Caco-2 (cell line): ENCODE measurements at regions not wholly inside any gene's neighbourhood (a gene's known extent, or its start where the extent isn't known, plus 50 kb on each side); places are given as distances from the start of the nearest gene placed in this dataset.

ENCODE experiments used
- BruUV-seq: library from RNA; stranded (reverse); fragments of 400-500 nt; replicated peaks from 2 replicates; lab custom pipeline; 2021; lab: Mats Ljungman, UMichigan
- CTCF ChIA-PET: fragments of 300-600 bp; sonication (Branson Sonifier 250); formaldehyde crosslinking; loops from one replicate; lab custom pipeline; 2022; ENCODE audit warnings: antibody characterized with exemption; lab: Charles Lee
- POLR2A ChIA-PET: fragments of 300-600 bp; sonication (Branson Sonifier 250); formaldehyde crosslinking; loops from one replicate; lab custom pipeline; 2022; ENCODE audit warnings: antibody characterized with exemption; lab: Charles Lee
- DNase-seq, 2 experiments: peaks; one replicate each; pipeline versions ENCODE4 v3.0.0 to v3.0.0-alpha.2; 2020 to 2022
- H3K27me3 ChIP-seq: replicated peaks from 2 replicates; pipeline ENCODE4 v1.6.0; 2011; ENCODE audit warnings: low read length; ENCODE audit not compliant: control insufficient read depth, insufficient read depth
- H3K36me3 ChIP-seq: 2 replicates; pipeline ENCODE4 v1.5.1; 2011; ENCODE audit warnings: low read length; ENCODE audit not compliant: control insufficient read depth, insufficient read depth
- H3K4me1 ChIP-seq: fragments of 250-450 bp; sonication (Bioruptor Pico); 2 replicates; pipeline ENCODE4 v1.5.1; 2020; ENCODE audit warnings: mild to moderate bottlenecking
- H3K4me3 ChIP-seq: 2 replicates; pipeline ENCODE4 v1.5.1; 2011; ENCODE audit warnings: low read depth, mild to moderate bottlenecking, control low read depth, low read length
- H3K9me3 ChIP-seq: fragments of 250-450 bp; sonication (Bioruptor Pico); 2 replicates; pipeline ENCODE4 v1.5.1; 2020; ENCODE audit warnings: mild to moderate bottlenecking, moderate library complexity
- H3K27ac Mint-ChIP-seq: one replicate; pipeline ENCODE4 v1.8.0; 2022; ENCODE audit warnings: mixed read lengths; ENCODE audit not compliant: unreplicated experiment
- H3K27me3 Mint-ChIP-seq: one replicate; pipeline ENCODE4 v1.8.0; 2022; ENCODE audit warnings: mixed read lengths; ENCODE audit not compliant: insufficient read depth, unreplicated experiment
- H3K36me3 Mint-ChIP-seq: one replicate; pipeline ENCODE4 v1.8.0; 2022; ENCODE audit warnings: mild to moderate bottlenecking, mixed read lengths; ENCODE audit not compliant: insufficient read depth, unreplicated experiment
- H3K4me1 Mint-ChIP-seq: one replicate; pipeline ENCODE4 v1.8.0; 2022; ENCODE audit warnings: low read depth, mixed read lengths; ENCODE audit not compliant: unreplicated experiment
- H3K4me3 Mint-ChIP-seq: one replicate; pipeline ENCODE4 v1.8.0; 2022; ENCODE audit warnings: mild to moderate bottlenecking, moderate library complexity, mixed read lengths; ENCODE audit not compliant: unreplicated experiment
- H3K9me3 Mint-ChIP-seq: one replicate; pipeline ENCODE4 v1.8.0; 2022; ENCODE audit warnings: mixed read lengths; ENCODE audit not compliant: unreplicated experiment
- intact Hi-C: fragments of 100-400 bp; cut with micrococcal nuclease; formaldehyde crosslinking; loops from one replicate; pipeline ENCODE4 v1.10.0; 2022; ENCODE audit not compliant: unreplicated experiment
- TF ChIP-seq, protein P1 (sequence below), 2 experiments: fragments of 200-600 bp in 1 of 2; IDR thresholded peaks; 1 replicate in 1 of 2; 2 replicates in 1 of 2; pipeline versions ENCODE4 v1.5.1 to v1.8.0; 2011 to 2022; ENCODE audit warnings: antibody characterized with exemption in 1 of 2, control low read depth in 1 of 2, inconsistent platforms in 1 of 2, low read depth in 1 of 2, low read length in 1 of 2, mild to moderate bottlenecking in 1 of 2, moderate library complexity in 1 of 2; ENCODE audit not compliant: insufficient read depth in 1 of 2, severe bottlenecking in 1 of 2, unreplicated experiment in 1 of 2

- Mint-ChIP-seq H3K4me3 (no peak overlapping the region), H3K36me3 (no peaks in the 10 kb centered on the region), H3K27ac (no peak overlapping the region), H3K27me3 (peaks cover 6% of the 10 kb centered on the region), H3K4me1 (no peaks in the 10 kb centered on the region), H3K9me3 (peaks cover 11% of the 10 kb centered on the region)
- Histone ChIP-seq H3K9me3 (no peaks in the 10 kb centered on the region), H3K4me3 (no peak overlapping the region), H3K4me1 (no peaks in the 10 kb centered on the region), H3K36me3 (no peaks in the 10 kb centered on the region), H3K27me3 (no peaks in the 10 kb centered on the region)
- no TSS peak for BruUV-seq
- no peak for DNase-seq
- ChIA-PET POLR2A (no interaction called here), CTCF (no interaction called here)
- TF ChIP-seq, protein P1, sequence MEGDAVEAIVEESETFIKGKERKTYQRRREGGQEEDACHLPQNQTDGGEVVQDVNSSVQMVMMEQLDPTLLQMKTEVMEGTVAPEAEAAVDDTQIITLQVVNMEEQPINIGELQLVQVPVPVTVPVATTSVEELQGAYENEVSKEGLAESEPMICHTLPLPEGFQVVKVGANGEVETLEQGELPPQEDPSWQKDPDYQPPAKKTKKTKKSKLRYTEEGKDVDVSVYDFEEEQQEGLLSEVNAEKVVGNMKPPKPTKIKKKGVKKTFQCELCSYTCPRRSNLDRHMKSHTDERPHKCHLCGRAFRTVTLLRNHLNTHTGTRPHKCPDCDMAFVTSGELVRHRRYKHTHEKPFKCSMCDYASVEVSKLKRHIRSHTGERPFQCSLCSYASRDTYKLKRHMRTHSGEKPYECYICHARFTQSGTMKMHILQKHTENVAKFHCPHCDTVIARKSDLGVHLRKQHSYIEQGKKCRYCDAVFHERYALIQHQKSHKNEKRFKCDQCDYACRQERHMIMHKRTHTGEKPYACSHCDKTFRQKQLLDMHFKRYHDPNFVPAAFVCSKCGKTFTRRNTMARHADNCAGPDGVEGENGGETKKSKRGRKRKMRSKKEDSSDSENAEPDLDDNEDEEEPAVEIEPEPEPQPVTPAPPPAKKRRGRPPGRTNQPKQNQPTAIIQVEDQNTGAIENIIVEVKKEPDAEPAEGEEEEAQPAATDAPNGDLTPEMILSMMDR (IDR thresholded peaks at IDR 0.05; ENCODE audit: insufficient read depth in 1 of 2, low read depth in 1 of 2, low read length in 1 of 2, severe bottlenecking in 1 of 2, unreplicated experiment in 1 of 2) = no peak
- intact Hi-C loops = no loop called here
Measured at GRCh38 chr6:170205126-170205525, 85.8 kb downstream of the DLL1 start.

GRCh38 chr6:170203212-170203611 is 87.7 kb downstream of the DLL1 start:
- intact Hi-C loops = no loop called here
- ChIA-PET POLR2A (no interaction called here), CTCF (no interaction called here)
- DNase-seq = no peak
- no peak overlapping the region for H3K4me3 Mint-ChIP-seq
- no peaks in the 10 kb centered on the region for H3K4me1 Mint-ChIP-seq
- peaks cover 10% of the 10 kb centered on the region for H3K27me3 Mint-ChIP-seq
- Histone ChIP-seq H3K4me1 (no peaks in the 10 kb centered on the region), H3K27me3 (no peaks in the 10 kb centered on the region), H3K4me3 (no peak overlapping the region), H3K9me3 (no peaks in the 10 kb centered on the region), H3K36me3 (no peaks in the 10 kb centered on the region)
- no peak overlapping the region for H3K27ac Mint-ChIP-seq
- TF ChIP-seq, protein P1 (IDR thresholded peaks at IDR 0.05; ENCODE audit: insufficient read depth in 1 of 2, low read depth in 1 of 2, low read length in 1 of 2, severe bottlenecking in 1 of 2, unreplicated experiment in 1 of 2) = no peak
- H3K9me3 Mint-ChIP-seq = peaks cover 11% of the 10 kb centered on the region
- no TSS peak for BruUV-seq
- no peaks in the 10 kb centered on the region for H3K36me3 Mint-ChIP-seq

GRCh38 chr6:170202416-170203135 is 88.3 kb downstream of the DLL1 start:
- no peaks in the 10 kb centered on the region for H3K27me3 ChIP-seq
- TF ChIP-seq, protein P1 (IDR thresholded peaks at IDR 0.05; ENCODE audit: insufficient read depth in 1 of 2, low read depth in 1 of 2, low read length in 1 of 2, severe bottlenecking in 1 of 2, unreplicated experiment in 1 of 2) = no peak
- Mint-ChIP-seq H3K4me3 (no peak overlapping the region), H3K27me3 (peaks cover 10% of the 10 kb centered on the region), H3K36me3 (no peaks in the 10 kb centered on the region), H3K9me3 (peaks cover 11% of the 10 kb centered on the region), H3K27ac (no peak overlapping the region), H3K4me1 (no peaks in the 10 kb centered on the region)
- no TSS peak for BruUV-seq
- ChIA-PET POLR2A (no interaction called here), CTCF (no interaction called here)
- intact Hi-C loops = no loop called here
- no peaks in the 10 kb centered on the region for H3K9me3 ChIP-seq
- H3K4me1 ChIP-seq = no peaks in the 10 kb centered on the region
- DNase-seq = no peak
- no peak overlapping the region for H3K4me3 ChIP-seq
- no peaks in the 10 kb centered on the region for H3K36me3 ChIP-seq
